ENCODE measurements at regions not wholly inside any gene's neighbourhood (a gene's known extent, or its start where the extent isn't known, plus 50 kb on each side); places are given as distances from the start of the nearest gene placed in this dataset.

DNA sequence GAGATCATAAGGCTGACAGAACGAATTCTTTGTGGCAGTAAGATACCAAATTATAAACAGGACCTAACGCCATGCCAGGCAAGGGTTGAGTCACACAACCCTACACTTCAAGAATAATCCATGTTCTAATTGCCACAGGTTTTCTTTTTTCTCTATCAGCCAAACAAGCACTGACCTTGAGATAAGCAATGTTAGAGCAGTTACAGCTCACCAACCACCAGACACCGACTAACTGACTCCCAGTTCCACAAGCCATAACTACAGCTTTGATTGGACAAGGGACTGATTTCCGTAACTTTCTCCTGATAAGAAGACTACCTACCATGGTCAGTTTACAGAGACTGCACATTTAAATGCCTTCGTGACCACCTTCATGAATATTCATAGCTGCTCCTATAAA, 149.6 kb downstream of the PTPRU start:
- ChIA-PET CTCF (no interaction called here), POLR2A (no interaction called here)
- no peak for TF ChIP-seq CTCF (IDR thresholded peaks at IDR 0.05; ENCODE audit: control extremely low read depth, extremely low read depth, low read depth, missing control alignments)
- DNase-seq (ENCODE audit: extremely low spot score): no peak

DNA sequence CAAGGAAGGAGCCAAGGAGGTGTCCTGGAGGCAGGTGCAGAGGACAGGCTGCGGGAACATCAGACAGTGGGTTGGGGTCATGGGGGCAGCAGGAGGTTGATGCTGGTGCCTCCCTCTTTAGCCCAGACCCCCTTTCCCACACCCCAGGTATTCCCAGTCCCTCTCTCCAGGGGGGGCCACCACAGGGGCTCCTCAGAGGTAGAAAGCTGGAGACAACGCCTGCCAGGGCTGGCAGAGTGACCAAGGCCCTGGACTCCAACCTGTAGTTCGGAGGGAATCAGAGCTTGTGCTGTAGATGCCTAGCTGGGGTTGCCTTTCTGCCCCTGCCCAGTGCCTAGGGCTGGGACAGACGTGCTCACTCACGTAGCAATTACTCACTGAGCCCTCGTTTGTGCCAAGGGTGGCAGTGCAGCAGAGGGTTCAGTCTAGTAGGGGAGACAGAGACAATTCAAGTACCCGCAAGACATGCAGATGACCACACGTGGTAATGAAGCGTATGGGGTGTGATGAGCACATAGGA, 148.2 kb downstream of the PTPRU start:
- no peak for TF ChIP-seq CTCF (IDR thresholded peaks at IDR 0.05; ENCODE audit: control extremely low read depth, extremely low read depth, low read depth, missing control alignments)
- no peak for DNase-seq (ENCODE audit: extremely low spot score)
- ChIA-PET CTCF (no interaction called here), POLR2A (no interaction called here)

- POLR2A ChIA-PET: no interaction called here
- TF ChIP-seq CTCF (IDR thresholded peaks at IDR 0.05; ENCODE audit: control extremely low read depth, extremely low read depth, low read depth, missing control alignments): no peak
- DNase-seq (ENCODE audit: extremely low spot score): no peak
- CTCF ChIA-PET: no interaction called here
Measured at GRCh38 chr1:29383746-29384371, 147.5 kb downstream of the PTPRU start.

DNA sequence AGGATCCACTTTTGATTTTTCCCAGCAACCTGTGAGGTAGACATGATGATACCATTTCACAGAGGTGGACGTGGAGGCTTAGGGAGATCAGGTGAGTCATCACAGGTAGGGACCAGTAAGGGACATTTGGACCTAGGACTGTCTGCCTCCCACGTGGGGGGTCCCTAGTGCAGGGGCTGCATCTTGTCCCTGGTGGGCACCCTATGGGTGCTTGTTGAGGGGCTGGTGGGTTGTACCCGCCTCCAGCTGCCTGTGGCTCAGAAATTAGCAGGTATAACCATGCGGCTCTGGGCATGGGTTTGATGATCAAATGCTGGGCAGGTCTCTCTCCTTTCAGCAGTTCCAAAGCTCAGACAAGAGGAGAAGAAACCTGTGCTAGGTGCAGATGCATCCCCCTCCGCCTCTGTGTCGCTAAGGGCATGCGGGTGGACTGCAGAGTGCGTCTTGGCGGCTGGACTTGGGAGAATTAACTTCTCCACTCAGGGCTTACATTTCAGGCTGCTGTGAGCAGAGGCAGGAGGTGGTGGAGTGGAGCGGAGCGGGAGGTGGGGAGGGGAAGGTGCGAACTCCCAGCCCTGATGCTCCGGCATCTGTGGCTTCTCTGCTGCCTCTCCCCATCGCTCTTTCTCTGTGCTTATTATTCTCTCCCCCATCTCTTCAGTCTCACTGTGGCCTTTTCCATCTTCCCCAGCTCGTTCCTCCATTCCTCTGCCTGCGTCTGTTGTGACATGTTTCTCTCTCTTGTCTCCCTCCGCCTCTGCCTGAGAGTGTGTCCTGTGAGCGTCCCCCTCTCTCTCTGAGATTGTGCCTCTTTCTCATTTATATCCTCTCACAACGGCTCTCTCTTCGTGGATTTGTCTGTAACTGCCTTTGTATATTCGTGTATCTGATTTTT, 146.8 kb downstream of the PTPRU start:
- TF ChIP-seq CTCF (IDR thresholded peaks at IDR 0.05; ENCODE audit: control extremely low read depth, extremely low read depth, low read depth, missing control alignments): no peak
- CTCF ChIA-PET: no interaction called here
- POLR2A ChIA-PET: no interaction called here
- no peak for DNase-seq (ENCODE audit: extremely low spot score)

GRCh38 chr1:29381426-29381825, 145.1 kb downstream of the PTPRU start:
- no peak for DNase-seq (ENCODE audit: extremely low spot score)
- CTCF ChIA-PET: no interaction called here
- no peak for TF ChIP-seq CTCF (IDR thresholded peaks at IDR 0.05; ENCODE audit: control extremely low read depth, extremely low read depth, low read depth, missing control alignments)
- POLR2A ChIA-PET: no interaction called here

GRCh38 chr1:29380532-29380931, 144.2 kb downstream of the PTPRU start:
- ChIA-PET POLR2A (no interaction called here), CTCF (no interaction called here)
- no peak for DNase-seq (ENCODE audit: extremely low spot score)
- no peak for TF ChIP-seq CTCF (IDR thresholded peaks at IDR 0.05; ENCODE audit: control extremely low read depth, extremely low read depth, low read depth, missing control alignments)

Data from GM10248 (cell line).